Right atrium auricular region (tissue), 2 donors: ENCODE measurements at regions not wholly inside any gene's neighbourhood (a gene's known extent, or its start where the extent isn't known, plus 50 kb on each side); places are given as distances from the start of the nearest gene placed in this dataset.

Experiments
- DNase-seq: peaks from one replicate; pipeline ENCODE4 v3.0.0-alpha.2; 2019; ENCODE audit warnings: low spot score
- H3K27ac ChIP-seq, 2 donors: fragments of 200-600 bp; sonication (generic); 1 replicate in 1 of 2; 2 replicates in 1 of 2; pipeline ENCODE4 v1.5.1; 2016 to 2019
- H3K27me3 ChIP-seq, 2 donors: fragments of 200-600 bp; sonication (generic); one replicate each; pipeline versions ENCODE4 v1.5.1 to v1.6.0; 2017 to 2019
- H3K36me3 ChIP-seq: fragments of 200-600 bp; sonication (generic); one replicate; pipeline ENCODE4 v1.5.1; 2016
- H3K4me1 ChIP-seq, 2 donors: fragments of 200-600 bp; sonication (generic); one replicate each; pipeline versions ENCODE4 v1.5.1 to v1.6.0; 2017 to 2019
- H3K4me3 ChIP-seq, 2 donors: fragments of 200-600 bp; sonication (generic); 1 replicate in 1 of 2; 2 replicates in 1 of 2; pipeline ENCODE4 v1.5.1; 2017 to 2019; ENCODE audit warnings: mild to moderate bottlenecking in 1 of 2, moderate library complexity in 1 of 2
- H3K9me3 ChIP-seq, 2 donors: fragments of 200-600 bp; sonication (generic); one replicate each; pipeline ENCODE4 v1.5.1; 2019
- TF ChIP-seq, protein P1 (sequence below), 2 donors: fragments of 200-600 bp; sonication (generic); IDR thresholded peaks; one replicate each; pipeline ENCODE4 v1.5.1; 2019; ENCODE audit warnings: antibody characterized with exemption in 2 of 2

DNA sequence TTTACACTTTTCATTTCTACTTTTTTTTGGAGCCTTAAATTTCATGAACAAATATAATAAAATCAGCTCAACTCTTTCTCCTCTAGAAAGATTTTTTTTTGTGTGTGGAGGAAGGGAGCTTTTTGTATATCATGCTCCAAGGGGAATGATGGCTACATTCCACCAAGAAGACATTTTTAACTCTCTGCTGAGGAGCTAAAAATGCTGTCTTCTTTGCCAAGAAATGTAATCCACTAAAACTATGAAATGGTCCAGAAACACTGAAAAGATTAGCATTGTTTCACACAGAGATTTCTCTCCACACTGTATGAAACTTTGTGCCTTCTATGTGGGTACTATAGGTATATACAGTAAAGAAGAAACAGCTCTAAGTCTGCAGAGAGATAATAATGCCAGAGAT, 74.1 kb upstream of the ANK3 start:
- H3K27ac ChIP-seq = no peak overlapping the region
- no peaks in the 10 kb centered on the region for H3K36me3 ChIP-seq
- H3K4me3 ChIP-seq = no peak overlapping the region

DNA sequence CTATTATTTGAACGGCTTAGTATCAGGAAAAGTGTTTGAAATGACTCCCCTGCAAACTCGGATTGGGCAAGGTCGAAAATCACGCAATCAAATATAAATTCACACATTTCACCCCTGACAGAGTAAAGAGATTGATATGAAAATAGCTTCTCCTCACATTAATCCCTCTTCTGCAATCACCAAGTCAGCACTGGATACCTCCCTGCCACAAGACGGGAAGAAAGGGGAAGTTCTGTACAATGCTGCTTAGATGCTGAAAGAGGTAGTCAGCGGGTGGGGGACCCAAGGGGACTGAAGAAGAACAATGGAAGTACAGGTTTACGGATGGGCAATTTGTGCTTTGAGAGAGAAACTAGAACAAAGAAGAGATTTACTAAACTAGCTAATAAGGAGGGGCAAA, 72.0 kb upstream of the ANK3 start:
- DNase-seq = no peak
- H3K36me3 ChIP-seq = no peaks in the 10 kb centered on the region
- H3K9me3 ChIP-seq = no peaks in the 10 kb centered on the region
- H3K27ac ChIP-seq = no peak overlapping the region
- H3K4me3 ChIP-seq = no peak overlapping the region
- H3K4me1 ChIP-seq = no peaks in the 10 kb centered on the region
- no peaks in the 10 kb centered on the region for H3K27me3 ChIP-seq
- TF ChIP-seq, protein P1, sequence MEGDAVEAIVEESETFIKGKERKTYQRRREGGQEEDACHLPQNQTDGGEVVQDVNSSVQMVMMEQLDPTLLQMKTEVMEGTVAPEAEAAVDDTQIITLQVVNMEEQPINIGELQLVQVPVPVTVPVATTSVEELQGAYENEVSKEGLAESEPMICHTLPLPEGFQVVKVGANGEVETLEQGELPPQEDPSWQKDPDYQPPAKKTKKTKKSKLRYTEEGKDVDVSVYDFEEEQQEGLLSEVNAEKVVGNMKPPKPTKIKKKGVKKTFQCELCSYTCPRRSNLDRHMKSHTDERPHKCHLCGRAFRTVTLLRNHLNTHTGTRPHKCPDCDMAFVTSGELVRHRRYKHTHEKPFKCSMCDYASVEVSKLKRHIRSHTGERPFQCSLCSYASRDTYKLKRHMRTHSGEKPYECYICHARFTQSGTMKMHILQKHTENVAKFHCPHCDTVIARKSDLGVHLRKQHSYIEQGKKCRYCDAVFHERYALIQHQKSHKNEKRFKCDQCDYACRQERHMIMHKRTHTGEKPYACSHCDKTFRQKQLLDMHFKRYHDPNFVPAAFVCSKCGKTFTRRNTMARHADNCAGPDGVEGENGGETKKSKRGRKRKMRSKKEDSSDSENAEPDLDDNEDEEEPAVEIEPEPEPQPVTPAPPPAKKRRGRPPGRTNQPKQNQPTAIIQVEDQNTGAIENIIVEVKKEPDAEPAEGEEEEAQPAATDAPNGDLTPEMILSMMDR (IDR thresholded peaks at IDR 0.05) = no peak

More for the DNA sequence above, 74.1 kb upstream of the ANK3 start:
- no peaks in the 10 kb centered on the region for H3K4me1 ChIP-seq
- no peak for DNase-seq
- no peaks in the 10 kb centered on the region for H3K27me3 ChIP-seq
- H3K9me3 ChIP-seq = no peaks in the 10 kb centered on the region
- TF ChIP-seq, protein P1 (IDR thresholded peaks at IDR 0.05) = no peak

DNA sequence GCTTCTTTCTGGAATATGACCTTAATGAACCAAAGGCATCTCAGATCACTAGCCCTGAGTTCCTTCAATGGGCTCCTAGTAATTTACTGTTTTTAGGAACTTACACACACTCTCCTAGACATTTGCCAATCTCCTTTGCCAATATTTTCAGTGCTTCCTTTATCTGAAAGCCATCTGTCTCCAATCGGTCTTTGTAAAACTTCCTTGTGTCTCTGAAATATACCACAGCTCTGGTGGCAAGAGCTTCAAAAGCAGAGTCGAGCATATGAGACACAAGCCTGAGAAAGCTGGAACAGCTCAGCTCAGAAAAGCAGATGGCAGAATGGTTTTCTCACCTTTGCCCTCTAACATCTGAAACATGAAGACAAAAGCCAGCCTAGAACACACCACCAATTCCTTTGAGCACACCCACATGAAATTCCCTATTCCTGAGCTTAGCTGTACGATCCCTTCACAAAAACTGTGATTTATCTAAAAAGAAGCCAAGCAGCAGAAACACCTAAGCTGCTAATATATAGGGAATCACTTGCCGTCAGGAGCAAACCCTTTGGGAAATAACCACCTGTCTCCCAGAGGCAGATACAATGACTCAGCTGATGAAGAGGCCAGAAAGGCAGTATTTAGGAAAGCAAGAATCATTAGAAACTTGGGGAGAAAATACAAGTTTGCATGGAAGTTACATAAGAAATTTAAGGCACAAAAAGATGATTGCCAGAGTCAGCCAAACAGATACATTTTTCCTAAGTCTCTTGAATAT, 70.2 kb upstream of the ANK3 start:
- Histone ChIP-seq H3K4me3 (no peak overlapping the region), H3K36me3 (no peaks in the 10 kb centered on the region), H3K27ac (no peak overlapping the region), H3K27me3 (no peaks in the 10 kb centered on the region), H3K9me3 (no peaks in the 10 kb centered on the region), H3K4me1 (no peaks in the 10 kb centered on the region)
- TF ChIP-seq, protein P1 (IDR thresholded peaks at IDR 0.05) = no peak
- DNase-seq = no peak

- TF ChIP-seq, protein P1 (IDR thresholded peaks at IDR 0.05) = no peak
- Histone ChIP-seq H3K4me3 (no peak overlapping the region), H3K36me3 (no peaks in the 10 kb centered on the region), H3K4me1 (peaks cover 0 to 4% of the 10 kb centered on the region in 2 donors), H3K9me3 (no peaks in the 10 kb centered on the region), H3K27ac (no peak overlapping the region), H3K27me3 (no peaks in the 10 kb centered on the region)
- no peak for DNase-seq
These were observed 66.4 kb upstream of the ANK3 start for GRCh38 chr10:60456053-60456452.

DNA sequence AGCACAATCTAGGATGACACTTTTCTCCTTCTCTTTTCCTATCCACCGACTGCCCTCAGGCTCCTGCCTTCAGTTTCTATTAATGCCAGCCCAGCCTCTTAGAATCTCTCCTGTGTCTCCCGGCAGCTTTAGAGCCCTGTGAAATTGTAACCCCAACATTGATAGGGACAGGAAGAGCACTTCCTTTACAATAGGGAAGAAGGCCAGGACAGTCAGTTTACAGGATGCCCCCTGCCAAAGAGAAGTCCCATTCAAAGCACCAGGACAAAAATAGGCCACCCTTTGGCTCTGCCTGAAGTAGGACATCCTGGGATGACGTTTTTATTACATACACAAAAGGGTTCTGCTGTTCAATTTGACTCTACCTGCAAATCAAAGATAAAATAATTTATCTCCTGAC, 64.7 kb upstream of the ANK3 start:
- TF ChIP-seq, protein P1 (IDR thresholded peaks at IDR 0.05) = no peak
- Histone ChIP-seq H3K36me3 (no peaks in the 10 kb centered on the region), H3K9me3 (no peaks in the 10 kb centered on the region), H3K27ac (peak overlapping the region; percentile 24 to 46), H3K4me1 (peaks cover 0 to 4% of the 10 kb centered on the region in 2 donors), H3K27me3 (no peaks in the 10 kb centered on the region), H3K4me3 (no peak overlapping the region)
- DNase-seq = no peak

DNA sequence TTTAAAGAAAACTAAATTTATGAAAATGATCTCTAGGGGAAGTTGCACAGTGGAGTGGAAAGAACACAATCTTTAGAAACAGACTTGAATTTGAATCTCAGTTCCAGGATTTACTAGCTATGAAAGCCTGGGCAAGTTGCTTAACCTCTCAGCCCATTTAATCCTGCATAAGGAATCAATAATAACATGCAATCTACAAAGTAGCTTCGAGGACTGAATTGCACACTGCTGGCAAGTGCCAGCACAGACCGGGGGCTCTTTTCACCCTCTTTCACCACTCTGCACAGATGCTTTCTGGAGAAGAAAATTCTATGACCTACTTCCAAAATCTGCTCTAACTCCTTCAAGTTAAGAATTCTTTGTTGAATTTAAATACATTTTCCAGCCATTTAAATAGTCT, 63.4 kb upstream of the ANK3 start:
- Histone ChIP-seq H3K9me3 (no peaks in the 10 kb centered on the region), H3K27ac (no peak overlapping the region), H3K4me1 (peaks cover 0 to 4% of the 10 kb centered on the region in 2 donors), H3K36me3 (no peaks in the 10 kb centered on the region), H3K27me3 (no peaks in the 10 kb centered on the region), H3K4me3 (no peak overlapping the region)
- DNase-seq = no peak
- TF ChIP-seq, protein P1 (IDR thresholded peaks at IDR 0.05) = no peak
